Smooth muscle cell (in vitro differentiated cells): ENCODE measurements at regions not wholly inside any gene's neighbourhood (a gene's known extent, or its start where the extent isn't known, plus 50 kb on each side); places are given as distances from the start of the nearest gene placed in this dataset.

Experiments
- DNase-seq: peaks from one replicate; lab custom pipeline; 2025; ENCODE audit not compliant: unreplicated experiment; lab: John Stamatoyannopoulos, UW
- H2AFZ ChIP-seq: fragments of 200-600 bp; sonication (generic); 2 replicates; pipeline ENCODE4 v1.6.0; 2016; ENCODE audit warnings: antibody characterized with exemption, low read depth, mild to moderate bottlenecking
- H3F3A ChIP-seq: fragments of 200-600 bp; sonication (generic); 2 replicates; pipeline ENCODE4 v1.6.0; 2017; ENCODE audit warnings: antibody characterized with exemption, low read depth
- H3K27ac ChIP-seq: fragments of 200-600 bp; sonication (generic); 2 replicates; pipeline ENCODE4 v1.5.1; 2016; ENCODE audit warnings: low read depth, mild to moderate bottlenecking
- H3K27me3 ChIP-seq: fragments of 200-600 bp; sonication (generic); 2 replicates; pipeline ENCODE4 v1.6.1; 2016; ENCODE audit warnings: low read depth, mild to moderate bottlenecking
- H3K36me3 ChIP-seq: fragments of 200-600 bp; sonication (generic); 2 replicates; pipeline ENCODE4 v1.5.1; 2016; ENCODE audit warnings: low read depth
- H3K4me1 ChIP-seq: fragments of 200-600 bp; sonication (generic); 2 replicates; pipeline ENCODE4 v1.5.1; 2016; ENCODE audit warnings: low read depth
- H3K4me2 ChIP-seq: fragments of 200-600 bp; sonication (generic); 2 replicates; pipeline ENCODE4 v1.6.0; 2016; ENCODE audit warnings: mild to moderate bottlenecking
- H3K4me3 ChIP-seq: fragments of 200-600 bp; sonication (generic); 2 replicates; pipeline ENCODE4 v1.5.1; 2016; ENCODE audit warnings: mild to moderate bottlenecking
- H3K79me2 ChIP-seq: fragments of 200-600 bp; sonication (generic); 2 replicates; pipeline ENCODE4 v1.6.0; 2016; ENCODE audit warnings: low read depth, mild to moderate bottlenecking
- H3K9ac ChIP-seq: fragments of 200-600 bp; sonication (generic); 2 replicates; pipeline ENCODE4 v1.6.0; 2016; ENCODE audit warnings: low read depth
- H3K9me3 ChIP-seq: fragments of 200-600 bp; sonication (generic); replicated peaks from 2 replicates; pipeline ENCODE4 v1.5.1; 2016; ENCODE audit warnings: low read depth
- H4K20me1 ChIP-seq: fragments of 200-600 bp; sonication (generic); 2 replicates; pipeline ENCODE4 v1.6.0; 2016; ENCODE audit warnings: low read depth
- CTCF ChIP-seq: fragments of 200-600 bp; sonication (generic); IDR thresholded peaks from 2 replicates; pipeline ENCODE4 v1.5.1; 2017; ENCODE audit warnings: borderline replicate concordance, mild to moderate bottlenecking, antibody characterized with exemption; ENCODE audit not compliant: insufficient read depth, poor library complexity, severe bottlenecking
- WGBS: methylation state at CpG from one replicate; pipeline ENCODE4 v1.1.7; 2016; ENCODE audit warnings: low lambda C conversion rate; 5-methylcytosine and 5-hydroxymethylcytosine counted together

- no peak for DNase-seq
- peaks cover 20% of the 10 kb centered on the region for H3K27me3 ChIP-seq
- no peaks in the 10 kb centered on the region for H3K36me3 ChIP-seq
- no peak for TF ChIP-seq CTCF
- no peak overlapping the region for H3K4me3 ChIP-seq
- H3K27ac ChIP-seq: no peak overlapping the region
- H3K79me2 ChIP-seq: no peaks in the 10 kb centered on the region
- H3F3A ChIP-seq: no peaks in the 10 kb centered on the region
- H3K9ac ChIP-seq: no peak overlapping the region
- H4K20me1 ChIP-seq: no peaks in the 10 kb centered on the region
- H3K9me3 ChIP-seq: no peaks in the 10 kb centered on the region
- H2AFZ ChIP-seq: no peak overlapping the region
- WGBS: 70% methylated on average over 9 of the region's 9 CpGs
- H3K4me2 ChIP-seq: no peak overlapping the region
- no peaks in the 10 kb centered on the region for H3K4me1 ChIP-seq
Observed at GRCh38 chr20:60085551-60086132, 127.4 kb downstream of the CDH26 start.

GRCh38 chr20:60086821-60087562, 128.8 kb downstream of the CDH26 start:
- Histone ChIP-seq H2AFZ (no peak overlapping the region), H4K20me1 (no peaks in the 10 kb centered on the region), H3K4me2 (no peak overlapping the region), H3K9ac (no peak overlapping the region), H3K27ac (no peak overlapping the region), H3F3A (no peaks in the 10 kb centered on the region), H3K79me2 (no peaks in the 10 kb centered on the region), H3K36me3 (no peaks in the 10 kb centered on the region), H3K9me3 (no peaks in the 10 kb centered on the region), H3K4me1 (no peaks in the 10 kb centered on the region), H3K4me3 (no peak overlapping the region), H3K27me3 (peaks cover 17% of the 10 kb centered on the region)
- 98% methylated on average over 29 of the region's 30 CpGs for WGBS
- TF ChIP-seq CTCF: no peak
- no peak for DNase-seq

GRCh38 chr20:60087563-60088105, 129.4 kb downstream of the CDH26 start:
- Histone ChIP-seq H3K27ac (no peak overlapping the region), H3F3A (no peaks in the 10 kb centered on the region), H3K27me3 (peaks cover 17% of the 10 kb centered on the region), H3K9me3 (no peaks in the 10 kb centered on the region), H3K4me3 (no peak overlapping the region), H2AFZ (no peak overlapping the region), H3K36me3 (no peaks in the 10 kb centered on the region), H4K20me1 (no peaks in the 10 kb centered on the region), H3K4me2 (no peak overlapping the region), H3K4me1 (no peaks in the 10 kb centered on the region), H3K9ac (no peak overlapping the region), H3K79me2 (no peaks in the 10 kb centered on the region)
- 98% methylated on average over 30 of the region's 60 CpGs for WGBS
- no peak for DNase-seq
- no peak for TF ChIP-seq CTCF
